ENCODE measurements at regions not wholly inside any gene's neighbourhood (a gene's known extent, or its start where the extent isn't known, plus 50 kb on each side); places are given as distances from the start of the nearest gene placed in this dataset.

GRCh38 chr2:234788381-234788780 lies 163.4 kb upstream of the SH3BP4 start:
- Histone ChIP-seq H2BK12ac (ENCODE audit: low read depth, low read length) (no peak overlapping the region), H3K79me2 (ENCODE audit: control insufficient read depth in 1 of 2, insufficient read depth in 2 of 2, low read length in 2 of 2) (no peaks in the 10 kb centered on the region), H2BK20ac (ENCODE audit: low read length) (no peak overlapping the region), H2BK15ac (ENCODE audit: low read length) (no peak overlapping the region), H3K4me3 (ENCODE audit: extremely low read depth in 1 of 4, insufficient read depth in 2 of 4, low read depth in 3 of 4, low read length in 4 of 4) (no peak overlapping the region), H3K4me1 (replicated peaks in 1 of 4; ENCODE audit: control insufficient read depth in 3 of 4, insufficient read depth in 4 of 4, low read length in 3 of 4) (peaks cover 0 to 5% (median 2%) of the 10 kb centered on the region in 4 experiments; a peak in 5 of 7 replicates), H3K23me2 (ENCODE audit: low read depth, low read length) (no peaks in the 10 kb centered on the region), H2AFZ (ENCODE audit: low read length) (no peak overlapping the region), H4K5ac (ENCODE audit: insufficient read length, low read depth, low read length) (no peak overlapping the region), H3K18ac (ENCODE audit: extremely low read depth, low read length) (no peak overlapping the region), H3K4ac (replicated peaks; ENCODE audit: insufficient read length, low read depth, low read length) (no peak overlapping the region), H3K9me3 (ENCODE audit: insufficient read depth in 2 of 2, low read depth in 1 of 2, low read length in 1 of 2) (peaks cover 0 to 2% of the 10 kb centered on the region in 2 experiments; a peak in 1 of 4 replicates), H2BK120ac (replicated peaks; ENCODE audit: low read depth, low read length) (no peak overlapping the region), H3K23ac (ENCODE audit: insufficient read length) (no peak overlapping the region), H4K20me1 (replicated peaks in 1 of 2; ENCODE audit: control insufficient read depth in 1 of 2, insufficient read depth in 2 of 2, low read length in 2 of 2) (no peaks in the 10 kb centered on the region), H3K79me1 (ENCODE audit: low read depth, low read length) (no peaks in the 10 kb centered on the region), H3K4me2 (ENCODE audit: insufficient read depth in 1 of 2, low read depth in 2 of 2, low read length in 2 of 2) (no peak overlapping the region), H2BK5ac (ENCODE audit: low read depth, low read length) (no peak overlapping the region), H3K9ac (replicated peaks in 1 of 4; ENCODE audit: extremely low read depth in 1 of 4, low read depth in 3 of 4, low read length in 3 of 4) (no peak overlapping the region), H3K36me3 (ENCODE audit: control insufficient read depth in 2 of 4, insufficient read depth in 4 of 4, low read length in 3 of 4) (no peaks in the 10 kb centered on the region), H4K8ac (ENCODE audit: extremely low read depth, insufficient read depth, low read length) (no peak overlapping the region), H3K27me3 (replicated peaks in 1 of 4; ENCODE audit: control insufficient read depth in 3 of 4, extremely low read depth in 1 of 4, insufficient read depth in 3 of 4, low read length in 3 of 4) (peaks cover 0 to 4% (median 2%) of the 10 kb centered on the region in 4 experiments; a peak in 2 of 7 replicates), H2AK5ac (ENCODE audit: low read depth, low read length) (no peak overlapping the region), H3K56ac (replicated peaks; ENCODE audit: insufficient read length, low read depth, low read length) (no peak overlapping the region), H3K27ac (ENCODE audit: low read depth, low read length) (no peak overlapping the region), H3K14ac (ENCODE audit: insufficient read length) (no peak overlapping the region), H4K91ac (replicated peaks; ENCODE audit: insufficient read length, low read length) (no peak overlapping the region)
- ChIA-PET POLR2A (ENCODE audit: partially characterized antibody) (interaction anchor here (0.8 kb wide), 1 partner anchor 232 kb away, joined by 3 read pairs; no protein-coding TSS in a partner anchor), CTCF (ENCODE audit: partially characterized antibody) (interaction anchor here (0.9 to 1.7 kb wide), 7 partner anchors 9 to 474 kb away, joined by 3 to 6 read pairs (median 3); no protein-coding TSS in a partner anchor)
- FAIRE-seq (no peak), DNase-seq (ENCODE audit: low read depth in 1 of 2, low spot score in 2 of 2) (no peak)
- WGBS, 2 experiments (ENCODE audit: extremely low coverage in 1 of 2, insufficient coverage in 1 of 2, insufficient read length in 1 of 2, insufficient replicate concordance in 2 of 2, low coverage in 1 of 2, low lambda C conversion rate in 2 of 2, missing lambda C conversion rate in 1 of 2), result 88% methylated on average over 5 of the region's 5 CpGs; no CpG with 5 or more reads in 1 of the 2 experiments
- TF ChIP-seq ATF2 (IDR thresholded peaks at IDR 0.05; ENCODE audit: low read length), result no peak
- TF ChIP-seq GABPA (IDR thresholded peaks at IDR 0.05; ENCODE audit: borderline replicate concordance, insufficient read depth, low read length), result no peak
- no peak for TF ChIP-seq POLR2AphosphoS5 (IDR thresholded peaks at IDR 0.05; ENCODE audit: low read depth, low read length)
- TF ChIP-seq JUN (IDR thresholded peaks at IDR 0.05; ENCODE audit: low read depth, low read length), result no peak
